ENCODE measurements at regions not wholly inside any gene's neighbourhood (a gene's known extent, or its start where the extent isn't known, plus 50 kb on each side); places are given as distances from the start of the nearest gene placed in this dataset.

GRCh38 chr15:54719325-54719724, 477.4 kb downstream of the RSL24D1 start:
- no peak for DNase-seq

DNA sequence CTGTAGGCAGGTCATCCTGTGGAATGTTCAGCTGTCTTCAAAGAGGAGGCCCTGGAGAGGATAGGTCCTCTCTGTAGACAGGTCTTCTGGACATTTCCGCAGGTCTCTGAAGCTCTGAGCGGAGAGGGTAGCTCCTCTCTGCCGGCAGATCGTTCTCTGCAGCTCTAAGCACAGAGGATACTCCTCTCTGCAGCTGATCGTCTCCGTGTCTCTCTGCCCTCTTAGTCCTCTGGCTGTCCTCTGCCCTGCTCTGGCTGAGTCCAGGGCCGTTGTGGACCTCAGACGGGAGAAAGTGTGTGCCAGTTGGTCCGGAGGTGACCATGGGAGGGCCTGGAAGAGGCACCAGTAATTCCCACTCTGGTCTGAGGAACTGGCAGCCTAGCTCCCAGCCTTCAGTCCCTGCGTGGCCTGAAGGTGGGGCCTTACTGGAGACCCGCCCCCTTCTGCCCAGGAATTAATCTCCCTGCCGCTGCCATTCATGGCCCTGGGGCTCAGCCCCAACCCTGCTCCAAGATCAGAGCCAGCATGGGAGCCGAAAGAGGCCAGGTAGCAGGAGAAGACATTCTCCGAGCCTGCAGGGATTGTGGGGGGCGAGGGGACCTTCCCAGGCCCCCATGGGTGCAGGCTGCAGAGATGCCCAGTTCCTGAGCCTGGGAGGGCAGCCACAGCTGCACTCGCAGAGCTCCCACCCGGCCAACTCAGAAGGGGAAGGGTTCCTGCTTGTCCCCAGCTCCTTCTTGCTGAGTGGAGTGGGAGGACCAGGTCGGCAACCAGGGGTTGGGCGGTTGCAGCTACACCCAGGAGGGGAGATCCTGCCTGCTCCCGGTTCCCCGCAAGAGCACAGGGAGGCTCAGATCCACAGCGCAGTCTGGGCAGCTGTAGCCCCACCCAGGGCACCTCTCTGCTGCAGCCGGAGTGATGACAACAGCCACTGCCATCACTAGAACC, 488.7 kb downstream of the RSL24D1 start:
- no peak for DNase-seq

DNA sequence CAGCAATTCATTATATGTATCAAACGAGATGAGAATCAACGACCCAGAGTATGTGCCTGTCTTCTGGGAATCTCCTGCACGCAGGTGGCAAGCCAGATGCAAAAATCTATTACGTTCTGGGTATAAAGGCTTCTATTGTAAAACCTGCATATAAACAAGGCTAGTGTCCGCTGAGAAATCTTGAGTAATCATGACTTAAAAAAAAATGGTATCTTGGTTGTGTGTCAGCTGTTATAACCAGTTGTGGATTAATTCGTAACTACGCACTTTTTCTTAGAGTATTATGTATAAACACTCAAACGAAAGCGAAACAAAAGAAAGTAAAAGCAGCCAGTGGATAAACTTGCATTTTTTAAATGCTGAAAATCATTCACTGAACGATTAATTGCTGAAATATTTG, 509.1 kb downstream of the RSL24D1 start:
- DNase-seq: no peak
